K562 (cell line): ENCODE measurements at regions not wholly inside any gene's neighbourhood (a gene's known extent, or its start where the extent isn't known, plus 50 kb on each side); places are given as distances from the start of the nearest gene placed in this dataset.

Source experiments
- ADNP ChIP-seq: fragments of 200-800 bp; sonication (Bioruptor generic); IDR thresholded peaks from 2 replicates; pipeline ENCODE4 v1.6.1; 2016; ENCODE audit warnings: missing genetic modification characterization, missing compliant biosample characterization
- E4F1 ChIP-seq: fragments of 250-450 bp; sonication (Bioruptor Pico); IDR thresholded peaks from 2 replicates; pipeline ENCODE4 v1.5.0; 2021; ENCODE audit warnings: mild to moderate bottlenecking, borderline replicate concordance
- GTF3C2 ChIP-seq: IDR thresholded peaks from 3 replicates; pipeline ENCODE4 v1.6.1; 2011; ENCODE audit warnings: borderline replicate concordance, mild to moderate bottlenecking, moderate library complexity; ENCODE audit not compliant: insufficient read length; ENCODE audit errors: extremely low read depth
- MAFK ChIP-seq: IDR thresholded peaks from 2 replicates; pipeline ENCODE4 v1.6.1; 2011; ENCODE audit warnings: low read length, improper control_type of control experiment
- NR3C1 ChIP-seq: sonication (generic); formaldehyde crosslinking; IDR thresholded peaks from 2 replicates; pipeline ENCODE4 v1.8.1; 2022; ENCODE audit warnings: missing genetic modification reagents
- PCBP1 ChIP-seq: fragments of 200-400 bp; formaldehyde crosslinking; IDR thresholded peaks from 2 replicates; pipeline ENCODE4 v1.6.1; 2018; ENCODE audit warnings: mild to moderate bottlenecking, low read depth, low read length; ENCODE audit not compliant: poor library complexity, severe bottlenecking
- PRPF4 ChIP-seq: fragments of 200-400 bp; formaldehyde crosslinking; IDR thresholded peaks from one replicate; pipeline ENCODE4 v1.6.1; 2017; ENCODE audit warnings: low read length, low read depth, mild to moderate bottlenecking; ENCODE audit not compliant: insufficient read depth, poor library complexity, severe bottlenecking
- ZFPM2 ChIP-seq: fragments of 250-450 bp; sonication (Bioruptor Pico); IDR thresholded peaks from 2 replicates; pipeline ENCODE4 v1.5.1; 2022; ENCODE audit warnings: mild to moderate bottlenecking
- ZNF165 ChIP-seq: fragments of 250-450 bp; sonication (Bioruptor Pico); IDR thresholded peaks from 2 replicates; pipeline ENCODE4 v1.4.0; 2020; ENCODE audit warnings: borderline replicate concordance
- ZNF274 ChIP-seq: IDR thresholded peaks from 2 replicates; pipeline ENCODE4 v1.6.1; 2011; ENCODE audit warnings: low read depth, mild to moderate bottlenecking, low read length, moderate library complexity, borderline replicate concordance
- ZNF79 ChIP-seq: fragments of 250-450 bp; sonication (Bioruptor Pico); IDR thresholded peaks from 2 replicates; pipeline ENCODE4 v1.4.0; 2020; ENCODE audit warnings: low read depth, mild to moderate bottlenecking, moderate library complexity

- TF ChIP-seq E4F1 = no peak
- no peak for TF ChIP-seq GTF3C2
- no peak for TF ChIP-seq ZNF165 (CRISPR knock-in tag)
- TF ChIP-seq PCBP1 = no peak
- no peak for TF ChIP-seq ZNF79 (CRISPR knock-in tag)
- TF ChIP-seq MAFK = no peak
- TF ChIP-seq ADNP (tag) = no peak
- no peak for TF ChIP-seq PRPF4
- TF ChIP-seq ZNF274 = no peak
- TF ChIP-seq ZFPM2 = no peak
- no peak for TF ChIP-seq NR3C1
These were observed 169.5 kb upstream of the ROPN1 start (continued) for GRCh38 chr3:124161448-124161847.
